ENCODE measurements at regions not wholly inside any gene's neighbourhood (a gene's known extent, or its start where the extent isn't known, plus 50 kb on each side); places are given as distances from the start of the nearest gene placed in this dataset.
"Not testable (repeated sequence)": the region's sequence is repeated elsewhere in the genome, so short reads cannot be mapped to it uniquely, and the experiment has no call there.

- DNase-seq: no peak
These were observed 366.0 kb downstream of the OMA1 start for GRCh38 chr1:58180537-58180936.

DNA sequence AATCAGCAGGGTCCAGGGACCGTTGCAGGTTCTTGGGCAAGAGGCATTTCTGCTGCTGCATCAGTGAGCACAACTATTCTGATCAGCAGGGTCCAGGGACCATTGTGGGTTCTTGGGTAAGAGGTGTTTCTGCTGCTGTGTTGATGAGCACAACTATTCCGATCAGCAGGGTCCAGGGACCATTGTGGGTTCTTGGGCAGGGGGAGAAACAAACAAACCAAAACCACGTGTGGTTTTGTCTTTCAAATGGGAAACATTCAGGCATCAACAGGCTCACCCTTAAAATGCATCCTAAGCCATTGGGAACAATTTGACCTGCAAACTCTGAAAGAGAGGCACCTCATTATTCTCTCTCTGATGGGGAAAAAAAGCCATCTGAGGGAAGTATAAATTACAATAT lies 377.4 kb downstream of the OMA1 start:
- not testable (repeated sequence) for DNase-seq

DNA sequence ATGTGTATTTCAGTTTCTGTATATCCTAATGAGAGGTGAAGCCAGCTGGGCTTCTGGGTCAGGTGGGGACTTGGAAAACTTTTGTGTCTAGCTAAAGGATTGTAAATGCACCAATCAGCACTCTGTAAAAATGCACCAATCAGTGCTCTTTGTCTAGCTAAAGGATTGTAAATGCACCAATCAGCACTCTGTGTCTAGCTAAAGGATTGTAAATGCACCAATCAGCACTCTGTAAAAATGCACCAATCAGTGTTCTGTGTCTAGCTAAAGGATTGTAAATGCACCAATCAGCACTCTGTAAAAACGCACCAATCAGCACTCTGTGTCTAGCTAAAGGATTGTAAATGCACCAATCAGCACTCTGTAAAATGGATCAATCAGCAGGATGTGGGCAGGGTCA lies 379.4 kb downstream of the OMA1 start:
- DNase-seq: not testable (repeated sequence)

DNA sequence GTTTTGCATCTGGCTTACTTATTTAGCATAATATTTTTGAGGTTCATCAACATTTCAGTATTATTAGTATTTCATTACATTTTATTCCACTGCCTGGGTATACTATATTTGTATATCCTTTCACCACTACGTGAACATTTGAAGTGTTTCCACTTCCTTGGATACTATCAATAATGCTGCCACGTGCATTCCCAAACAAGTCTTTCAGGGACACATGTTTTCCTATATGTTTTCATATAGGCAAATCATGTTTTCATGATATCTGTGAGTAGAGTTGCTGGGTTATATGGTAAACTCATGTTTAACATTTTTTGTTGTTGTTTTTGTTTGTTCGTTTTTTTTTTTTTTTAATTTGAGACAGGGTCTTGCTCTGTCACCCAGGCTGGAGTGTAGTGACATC lies 380.1 kb downstream of the OMA1 start:
- no peak for DNase-seq

DNA sequence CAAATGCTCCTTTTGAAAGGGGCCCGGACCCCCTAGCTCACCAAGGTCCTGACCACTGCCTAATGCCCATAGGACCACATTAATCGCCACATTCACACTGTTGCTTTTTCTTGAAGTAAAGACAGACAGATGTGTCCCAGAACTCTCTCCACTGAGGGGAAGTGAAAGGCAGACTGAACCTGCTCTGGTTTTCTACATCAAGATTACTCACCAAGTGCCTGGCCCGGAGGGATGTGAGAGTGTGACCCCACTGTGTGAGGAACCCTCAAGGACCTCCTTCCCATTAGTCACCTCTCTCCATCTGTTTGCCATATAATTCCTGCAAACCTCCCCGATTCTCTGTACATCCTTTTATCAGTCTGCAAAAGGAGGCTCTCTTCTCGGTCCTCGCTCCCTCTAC lies 381.5 kb downstream of the OMA1 start:
- no peak for DNase-seq

GRCh38 chr1:58162952-58163550 lies 383.5 kb downstream of the OMA1 start:
- DNase-seq: peak; percentile 2

DNA sequence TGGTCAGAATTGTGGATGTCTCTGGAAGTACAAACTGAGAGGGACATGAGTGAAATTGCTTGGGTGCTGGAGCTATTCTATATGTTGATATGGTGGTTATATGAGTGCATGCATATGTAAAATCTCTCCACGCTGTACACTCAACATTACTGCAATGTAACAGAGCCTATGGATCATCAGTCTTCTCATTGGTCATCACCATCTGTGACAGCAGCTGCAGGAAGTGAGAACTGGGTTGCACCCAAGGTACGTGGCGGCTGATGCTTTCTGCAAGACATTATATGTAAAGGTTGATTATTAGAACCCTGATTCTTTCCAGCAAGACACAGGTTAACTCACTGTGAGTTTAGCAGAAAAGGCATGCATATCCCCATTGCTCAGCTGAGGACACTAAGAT lies 387.1 kb downstream of the OMA1 start:
- DNase-seq: no peak

GRCh38 chr1:58158506-58159433 lies 387.8 kb downstream of the OMA1 start:
- DNase-seq: no peak

- no peak for DNase-seq
These were observed 388.5 kb downstream of the OMA1 start for GRCh38 chr1:58158016-58158415.

DNA sequence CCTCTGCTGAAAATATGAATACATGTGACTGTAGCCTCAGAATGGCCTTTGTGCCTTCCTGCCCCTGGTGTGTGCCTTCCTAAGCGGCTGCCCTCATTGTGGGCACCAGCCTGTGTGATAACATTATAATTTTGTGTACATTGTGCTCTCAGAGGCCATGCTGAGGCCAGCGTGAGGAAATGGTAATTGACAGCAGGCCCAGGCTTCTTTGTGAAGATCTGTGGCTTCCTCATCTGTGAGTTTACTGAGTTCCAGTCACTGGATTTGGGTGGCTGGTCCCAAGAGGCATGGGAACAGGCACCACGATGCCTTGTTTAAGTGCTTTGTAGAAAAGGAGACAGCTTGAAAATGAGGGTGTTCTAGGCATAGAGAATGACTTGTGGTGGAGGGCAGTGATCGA lies 389.3 kb downstream of the OMA1 start:
- DNase-seq: no peak

DNA sequence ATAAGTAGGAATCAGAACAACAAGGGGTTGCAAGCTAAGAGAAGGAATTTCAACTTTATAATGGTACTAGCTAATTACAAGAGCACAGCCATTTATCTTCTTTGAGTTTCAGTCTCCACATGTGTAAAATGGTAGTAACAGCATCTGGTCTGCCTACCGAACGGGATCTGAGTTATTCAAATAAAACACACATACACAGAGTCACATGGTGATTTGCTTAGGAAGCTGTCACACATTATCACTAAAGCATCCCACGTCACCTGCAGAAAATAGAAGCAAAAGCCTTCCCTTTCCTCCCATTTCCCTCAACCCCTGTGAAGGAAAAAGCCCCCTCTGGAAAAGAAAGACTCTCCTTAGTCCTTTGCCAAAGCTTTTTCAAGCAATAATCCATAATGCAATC lies 389.7 kb downstream of the OMA1 start:
- no peak for DNase-seq

GRCh38 chr1:58156124-58156468 lies 390.4 kb downstream of the OMA1 start:
- DNase-seq: no peak

DNA sequence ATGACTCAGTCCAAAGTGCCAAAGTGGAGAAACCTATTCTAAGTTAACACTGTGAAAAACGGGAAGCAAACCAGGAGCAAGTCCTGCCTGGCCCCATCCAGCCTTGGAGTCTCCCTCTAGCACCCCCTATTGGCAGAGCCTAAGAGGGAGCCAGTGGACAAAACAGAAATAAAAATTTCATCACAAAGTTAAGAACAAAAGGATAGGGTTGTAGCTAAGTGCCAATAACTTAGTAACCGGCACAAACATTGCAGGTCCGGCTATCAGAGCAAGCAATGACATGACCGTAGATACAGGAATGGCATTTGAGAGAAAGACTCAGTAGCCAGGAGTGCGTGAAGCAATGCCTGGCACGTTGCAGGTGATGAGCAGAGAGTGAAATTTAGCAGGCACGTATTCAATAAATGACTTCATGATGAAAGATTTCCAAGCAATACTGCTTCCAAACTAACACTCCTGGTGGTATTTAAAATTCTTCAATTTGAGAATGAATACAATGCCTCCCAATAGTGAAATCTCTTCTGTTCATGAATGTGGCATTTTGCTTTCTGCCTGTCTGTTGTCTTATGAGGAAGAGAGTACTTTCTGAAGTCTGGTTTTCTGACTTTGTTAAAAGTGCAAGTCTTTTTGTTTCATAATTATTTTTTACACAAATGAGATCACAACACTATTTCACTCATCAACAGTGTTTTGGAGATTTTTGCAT lies 391.0 kb downstream of the OMA1 start:
- no peak for DNase-seq

- DNase-seq: no peak
These were observed 392.3 kb downstream of the OMA1 start for GRCh38 chr1:58154256-58154655.

GRCh38 chr1:58152697-58153096 lies 393.8 kb downstream of the OMA1 start:
- DNase-seq: no peak

- DNase-seq: no peak
These were observed 397.2 kb downstream of the OMA1 start for GRCh38 chr1:58149271-58149812.

- no peak for DNase-seq
These were observed 401.7 kb downstream of the OMA1 start for GRCh38 chr1:58144698-58145270.

- DNase-seq: no peak
These were observed 402.4 kb downstream of the OMA1 start for GRCh38 chr1:58143972-58144697.

DNA sequence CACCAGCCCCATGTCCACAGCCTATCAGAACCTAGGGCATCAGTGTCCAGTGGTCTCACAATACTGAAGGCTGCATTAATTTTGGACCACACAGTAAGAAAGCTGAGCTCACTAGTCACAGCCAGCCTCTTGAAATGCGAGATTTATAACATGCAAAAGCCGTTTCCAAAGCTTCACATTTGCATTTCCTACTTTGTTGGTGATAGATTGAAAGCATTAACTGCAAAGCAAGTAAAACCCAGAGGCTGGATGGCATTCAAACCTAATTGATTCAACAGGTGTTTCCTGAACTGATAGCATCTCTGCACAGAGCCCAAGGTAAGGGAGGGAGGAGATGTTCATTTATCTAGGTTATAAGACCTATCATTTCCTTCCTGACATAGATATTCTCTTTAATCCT lies 410.1 kb downstream of the OMA1 start:
- DNase-seq: no peak

DNA sequence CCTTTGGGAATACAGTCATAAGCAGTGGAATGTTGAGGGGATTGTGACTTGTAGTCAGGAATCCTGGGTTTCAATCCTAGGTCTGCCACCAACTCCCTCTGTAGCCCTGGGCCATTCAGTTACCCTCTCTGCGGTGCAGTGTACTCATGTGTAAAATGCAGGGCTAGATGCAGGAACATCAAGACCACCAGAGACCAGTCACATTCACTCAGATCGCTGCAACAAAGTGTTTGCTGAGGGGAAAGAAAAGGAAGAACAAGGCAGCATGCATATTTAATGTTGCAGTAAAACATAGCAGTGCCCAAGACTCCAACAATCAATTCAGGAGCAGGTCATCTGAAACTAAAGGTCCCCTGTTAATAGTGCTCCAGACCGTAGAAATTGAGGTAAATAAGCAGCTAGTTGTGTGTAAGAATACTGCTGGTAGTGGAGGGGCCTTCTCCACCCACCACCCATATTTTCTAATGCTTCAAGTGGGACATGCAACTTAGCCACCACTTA lies 410.7 kb downstream of the OMA1 start:
- no peak for DNase-seq

DNA sequence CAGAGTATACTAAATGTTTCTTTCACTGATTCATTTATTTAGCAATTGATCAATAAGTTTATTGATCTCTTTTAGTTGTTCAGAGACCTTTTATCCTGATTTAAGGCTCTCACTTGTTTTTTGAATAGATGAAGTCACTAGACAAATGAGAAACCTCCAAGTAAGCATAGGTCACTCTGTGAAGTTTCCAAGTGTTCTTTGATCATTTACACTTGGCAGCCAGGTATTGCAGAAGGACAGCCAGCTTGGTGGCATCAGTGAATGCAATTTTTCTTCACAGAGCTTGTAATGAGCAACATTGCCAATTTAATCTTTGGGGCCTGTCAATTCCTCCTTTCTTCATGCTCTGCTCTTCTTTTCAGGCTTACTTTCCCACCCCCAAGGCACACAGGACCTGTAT lies 413.0 kb downstream of the OMA1 start:
- no peak for DNase-seq

- no peak for DNase-seq
These were observed 423.5 kb downstream of the OMA1 start for GRCh38 chr1:58123051-58123450.
